ENCODE measurements at regions not wholly inside any gene's neighbourhood (a gene's known extent, or its start where the extent isn't known, plus 50 kb on each side); places are given as distances from the start of the nearest gene placed in this dataset.
"Not testable (repeated sequence)": the region's sequence is repeated elsewhere in the genome, so short reads cannot be mapped to it uniquely, and the experiment has no call there.

GRCh38 chr13:61696676-61697075 is 281.0 kb upstream of the PCDH20 start:
- DNase-seq: no peak

- DNase-seq: no peak
These were observed 279.5 kb upstream of the PCDH20 start for GRCh38 chr13:61695147-61695546.

- no peak for DNase-seq
These were observed 277.0 kb upstream of the PCDH20 start for GRCh38 chr13:61692691-61693090.

GRCh38 chr13:61685682-61686012 is 270.0 kb upstream of the PCDH20 start:
- no peak for DNase-seq

GRCh38 chr13:61684976-61685681 is 269.5 kb upstream of the PCDH20 start:
- no peak for DNase-seq

- no peak for DNase-seq
These were observed 257.1 kb upstream of the PCDH20 start for GRCh38 chr13:61672756-61673155.

- no peak for DNase-seq
These were observed 254.9 kb upstream of the PCDH20 start for GRCh38 chr13:61670384-61671161.

- no peak for DNase-seq
These were observed 249.4 kb upstream of the PCDH20 start for GRCh38 chr13:61664801-61665705.

GRCh38 chr13:61654481-61654880 is 238.8 kb upstream of the PCDH20 start:
- no peak for DNase-seq

- no peak for DNase-seq
These were observed 232.9 kb upstream of the PCDH20 start for GRCh38 chr13:61648547-61648946.

- DNase-seq: no peak
These were observed 196.5 kb upstream of the PCDH20 start for GRCh38 chr13:61612192-61612591.

- no peak for DNase-seq
These were observed 192.5 kb upstream of the PCDH20 start for GRCh38 chr13:61608138-61608537.

- DNase-seq: no peak
These were observed 184.8 kb upstream of the PCDH20 start for GRCh38 chr13:61600360-61601033.

GRCh38 chr13:61592489-61592888 is 176.8 kb upstream of the PCDH20 start:
- no peak for DNase-seq

- no peak for DNase-seq
These were observed 160.3 kb upstream of the PCDH20 start for GRCh38 chr13:61575973-61576372.

GRCh38 chr13:61563645-61564044 is 148.0 kb upstream of the PCDH20 start:
- DNase-seq: no peak

- DNase-seq: no peak
These were observed 131.3 kb upstream of the PCDH20 start for GRCh38 chr13:61546911-61547310.

GRCh38 chr13:61546413-61546812 is 130.8 kb upstream of the PCDH20 start:
- DNase-seq: no peak

GRCh38 chr13:61536433-61536832 is 120.8 kb upstream of the PCDH20 start:
- DNase-seq: no peak

- DNase-seq: no peak
These were observed 115.9 kb upstream of the PCDH20 start for GRCh38 chr13:61531383-61532065.

GRCh38 chr13:61519214-61519613 is 103.6 kb upstream of the PCDH20 start:
- DNase-seq: not testable (repeated sequence)

- no peak for DNase-seq
These were observed 93.3 kb upstream of the PCDH20 start for GRCh38 chr13:61508936-61509335.
